ENCODE measurements at regions not wholly inside any gene's neighbourhood (a gene's known extent, or its start where the extent isn't known, plus 50 kb on each side); places are given as distances from the start of the nearest gene placed in this dataset.

GRCh38 chr18:51400721-51401120 is 203.2 kb upstream of the MEX3C start:
- Histone ChIP-seq H3K4me3 (no peak overlapping the region), H3K9ac (ENCODE audit: control insufficient read depth, insufficient read depth, low read length) (no peak overlapping the region), H3K27me3 (replicated peaks in 1 of 2; ENCODE audit: control insufficient read depth in 2 of 2, insufficient read depth in 2 of 2, low read length in 1 of 2) (no peaks in the 10 kb centered on the region), H3K4me2 (ENCODE audit: control insufficient read depth, insufficient read depth) (no peak overlapping the region), H3K27ac (ENCODE audit: control insufficient read depth, insufficient read depth) (no peak overlapping the region), H3K4me1 (ENCODE audit: control insufficient read depth, insufficient read depth, low read length) (no peaks in the 10 kb centered on the region), H2AFZ (ENCODE audit: control insufficient read depth, low read depth, low read length) (no peak overlapping the region), H4K20me1 (ENCODE audit: control insufficient read depth, insufficient read depth) (no peaks in the 10 kb centered on the region), H3K9me3 (replicated peaks; ENCODE audit: control insufficient read depth, insufficient read depth, low read length) (no peaks in the 10 kb centered on the region), H3K79me2 (ENCODE audit: control insufficient read depth, insufficient read depth, low read length) (no peaks in the 10 kb centered on the region), H3K36me3 (ENCODE audit: control insufficient read depth in 2 of 2, insufficient read depth in 2 of 2, low read length in 1 of 2) (no peaks in the 10 kb centered on the region)
- RAD21 ChIA-PET (ENCODE audit: unreplicated experiment): no interaction called here
- 10% methylated on average over 2 of the region's 2 CpGs for WGBS (ENCODE audit: insufficient coverage, insufficient replicate concordance, low lambda C conversion rate, missing lambda C conversion rate)
- ATAC-seq (no peak), DNase-seq (ENCODE audit: low read depth, low spot score) (no peak), FAIRE-seq (no peak)
- CTCF ChIA-PET: interaction anchor here (1.6 kb wide), 1 partner anchor 15 kb away, joined by 4 read pairs; no protein-coding TSS in a partner anchor
- POLR2A ChIA-PET: no interaction called here
- no TSS peak for BruUV-seq (replicated peaks)
- intact Hi-C loops (cut with micrococcal nuclease; ENCODE audit: unreplicated experiment) (no loop called here), in situ Hi-C loops (cut with MboI) (no loop called here)
- TF ChIP-seq LARP7 (IDR thresholded peaks at IDR 0.05) (no peak), WRNIP1 (IDR thresholded peaks at IDR 0.05; ENCODE audit: borderline replicate concordance, low read depth, low read length) (no peak), RBBP5 (conservative IDR thresholded peaks at IDR 0.05) (no peak), ZSCAN29 (IDR thresholded peaks at IDR 0.05) (no peak), CHD2 (IDR thresholded peaks at IDR 0.05; ENCODE audit: borderline replicate concordance, low read depth, low read length) (no peak)
- TF ChIP-seq, protein P1, sequence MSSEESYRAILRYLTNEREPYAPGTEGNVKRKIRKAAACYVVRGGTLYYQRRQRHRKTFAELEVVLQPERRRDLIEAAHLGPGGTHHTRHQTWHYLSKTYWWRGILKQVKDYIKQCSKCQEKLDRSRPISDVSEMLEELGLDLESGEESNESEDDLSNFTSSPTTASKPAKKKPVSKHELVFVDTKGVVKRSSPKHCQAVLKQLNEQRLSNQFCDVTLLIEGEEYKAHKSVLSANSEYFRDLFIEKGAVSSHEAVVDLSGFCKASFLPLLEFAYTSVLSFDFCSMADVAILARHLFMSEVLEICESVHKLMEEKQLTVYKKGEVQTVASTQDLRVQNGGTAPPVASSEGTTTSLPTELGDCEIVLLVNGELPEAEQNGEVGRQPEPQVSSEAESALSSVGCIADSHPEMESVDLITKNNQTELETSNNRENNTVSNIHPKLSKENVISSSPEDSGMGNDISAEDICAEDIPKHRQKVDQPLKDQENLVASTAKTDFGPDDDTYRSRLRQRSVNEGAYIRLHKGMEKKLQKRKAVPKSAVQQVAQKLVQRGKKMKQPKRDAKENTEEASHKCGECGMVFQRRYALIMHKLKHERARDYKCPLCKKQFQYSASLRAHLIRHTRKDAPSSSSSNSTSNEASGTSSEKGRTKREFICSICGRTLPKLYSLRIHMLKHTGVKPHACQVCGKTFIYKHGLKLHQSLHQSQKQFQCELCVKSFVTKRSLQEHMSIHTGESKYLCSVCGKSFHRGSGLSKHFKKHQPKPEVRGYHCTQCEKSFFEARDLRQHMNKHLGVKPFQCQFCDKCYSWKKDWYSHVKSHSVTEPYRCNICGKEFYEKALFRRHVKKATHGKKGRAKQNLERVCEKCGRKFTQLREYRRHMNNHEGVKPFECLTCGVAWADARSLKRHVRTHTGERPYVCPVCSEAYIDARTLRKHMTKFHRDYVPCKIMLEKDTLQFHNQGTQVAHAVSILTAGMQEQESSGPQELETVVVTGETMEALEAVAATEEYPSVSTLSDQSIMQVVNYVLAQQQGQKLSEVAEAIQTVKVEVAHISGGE (CRISPR knock-in tag; IDR thresholded peaks at IDR 0.05): no peak
- SMC1A ChIA-PET (ENCODE audit: uncharacterized antibody, unreplicated experiment): interaction anchor here (2.3 kb wide), 1 partner anchor 9 kb away, joined by 5 read pairs; no protein-coding TSS in a partner anchor

Data from GM12878 (cell line).